AG04449 (cell line): ENCODE measurements at regions not wholly inside any gene's neighbourhood (a gene's known extent, or its start where the extent isn't known, plus 50 kb on each side); places are given as distances from the start of the nearest gene placed in this dataset.
"Not testable (repeated sequence)": the region's sequence is repeated elsewhere in the genome, so short reads cannot be mapped to it uniquely, and the experiment has no call there.

Source experiments
- CTCF ChIA-PET: fragments of 350-600 bp; formaldehyde crosslinking; extraction: SDS; loops from one replicate; lab custom pipeline; 2021; ENCODE audit warnings: antibody characterized with exemption; lab: Yijun Ruan, JAX
- POLR2A ChIA-PET: fragments of 400-600, 350-600 bp; formaldehyde crosslinking; extraction: SDS; loops from one replicate; lab custom pipeline; 2020; ENCODE audit warnings: antibody characterized with exemption, inconsistent platforms; lab: Yijun Ruan, JAX
- DNase-seq: peaks from one replicate; pipeline ENCODE4 v3.0.0-alpha.2; 2010; ENCODE audit warnings: low read depth, low spot score
- H3K4me3 ChIP-seq: 2 replicates; pipeline ENCODE4 v1.5.1; 2011; ENCODE audit warnings: low read depth, mild to moderate bottlenecking, control low read depth, low read length
- CTCF ChIP-seq: IDR thresholded peaks from one replicate; pipeline ENCODE4 v1.5.1; 2011; ENCODE audit warnings: mild to moderate bottlenecking, moderate library complexity, low read length, control low read depth, inconsistent platforms; ENCODE audit not compliant: insufficient read depth; ENCODE audit errors: missing control alignments

- ChIA-PET POLR2A (no interaction called here), CTCF (interaction anchor here (0.7 kb wide), 1 partner anchor 255 kb away, joined by 3 read pairs; no protein-coding TSS in a partner anchor)
- TF ChIP-seq CTCF: no peak
- peak; percentile 47 for DNase-seq
- no peak overlapping the region for H3K4me3 ChIP-seq
Measured at GRCh38 chr3:189001559-189001958, 170.2 kb upstream of the TPRG1 start.

- no peak for TF ChIP-seq CTCF
- POLR2A ChIA-PET: no interaction called here
- no peak for DNase-seq
- H3K4me3 ChIP-seq: no peak overlapping the region
- CTCF ChIA-PET: interaction anchor here (0.7 to 1.0 kb wide), 2 partner anchors 46 to 50 kb away, joined by 3 read pairs; no protein-coding TSS in a partner anchor
Measured at GRCh38 chr3:189003410-189003809, 168.4 kb upstream of the TPRG1 start.

GRCh38 chr3:189013224-189013888, 158.4 kb upstream of the TPRG1 start:
- no peak for TF ChIP-seq CTCF
- ChIA-PET POLR2A (no interaction called here), CTCF (no interaction called here)
- no peak for DNase-seq
- H3K4me3 ChIP-seq: no peak overlapping the region

GRCh38 chr3:189014526-189014925, 157.2 kb upstream of the TPRG1 start:
- TF ChIP-seq CTCF: no peak
- ChIA-PET CTCF (no interaction called here), POLR2A (no interaction called here)
- DNase-seq: no peak
- H3K4me3 ChIP-seq: no peak overlapping the region

- POLR2A ChIA-PET, H3K4me3 ChIP-seq, CTCF ChIA-PET, DNase-seq: not testable (repeated sequence)
Measured at GRCh38 chr3:189022576-189023466, 148.9 kb upstream of the TPRG1 start.

- POLR2A ChIA-PET: no interaction called here
- CTCF ChIA-PET: interaction anchor here (1.4 kb wide), 1 partner anchor 16 kb away, joined by 5 read pairs; no protein-coding TSS in a partner anchor
- no peak overlapping the region for H3K4me3 ChIP-seq
- TF ChIP-seq CTCF: no peak
- DNase-seq: no peak
Measured at GRCh38 chr3:189025866-189026265, 145.9 kb upstream of the TPRG1 start.
